SH-SY5Y (cell line): ENCODE measurements at regions not wholly inside any gene's neighbourhood (a gene's known extent, or its start where the extent isn't known, plus 50 kb on each side); places are given as distances from the start of the nearest gene placed in this dataset.

Source experiments
- GATA2 ChIP-seq: IDR thresholded peaks from 2 replicates; pipeline ENCODE4 v1.6.1; 2011; ENCODE audit warnings: mild to moderate bottlenecking, low read depth, low read length
- GATA3 ChIP-seq: IDR thresholded peaks from 2 replicates; pipeline ENCODE4 v1.6.1; 2011; ENCODE audit warnings: low read depth, mild to moderate bottlenecking, low read length, moderate library complexity

- TF ChIP-seq GATA3: no peak
- no peak for TF ChIP-seq GATA2
Measured at GRCh38 chr2:128425216-128425615, 106.5 kb upstream of the HS6ST1 start.
